ENCODE measurements at regions not wholly inside any gene's neighbourhood (a gene's known extent, or its start where the extent isn't known, plus 50 kb on each side); places are given as distances from the start of the nearest gene placed in this dataset.

DNA sequence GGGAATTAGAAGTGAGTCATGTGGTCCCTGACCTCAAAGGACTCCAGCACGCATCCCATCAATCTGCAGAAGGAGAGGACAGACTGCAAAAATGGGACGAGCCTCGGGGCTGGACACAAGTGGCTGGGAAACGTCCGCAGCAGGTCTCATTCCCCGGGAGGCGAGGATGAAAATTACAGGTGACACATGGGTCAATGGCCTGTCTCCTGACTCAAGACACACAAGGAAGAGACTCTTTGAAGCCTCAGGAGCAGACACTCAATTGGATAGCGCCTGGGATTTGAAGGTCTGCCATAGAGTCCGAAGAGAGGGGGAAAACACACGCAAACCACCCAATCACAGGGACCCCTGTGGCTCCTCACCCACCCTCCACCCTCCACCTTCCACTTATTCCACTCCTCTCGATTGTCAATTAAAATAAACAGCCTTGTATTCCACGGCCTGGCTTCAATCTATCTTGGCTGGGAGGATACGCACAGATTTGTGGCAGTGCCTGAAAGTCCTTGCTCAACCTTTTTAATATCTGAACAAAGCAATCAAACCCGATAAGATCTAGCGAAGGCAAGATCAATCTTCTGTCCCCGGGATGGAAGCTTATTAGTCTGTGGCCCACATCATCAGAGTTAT lies 101.8 kb upstream of the CADM1 start:
- TF ChIP-seq, protein P1, sequence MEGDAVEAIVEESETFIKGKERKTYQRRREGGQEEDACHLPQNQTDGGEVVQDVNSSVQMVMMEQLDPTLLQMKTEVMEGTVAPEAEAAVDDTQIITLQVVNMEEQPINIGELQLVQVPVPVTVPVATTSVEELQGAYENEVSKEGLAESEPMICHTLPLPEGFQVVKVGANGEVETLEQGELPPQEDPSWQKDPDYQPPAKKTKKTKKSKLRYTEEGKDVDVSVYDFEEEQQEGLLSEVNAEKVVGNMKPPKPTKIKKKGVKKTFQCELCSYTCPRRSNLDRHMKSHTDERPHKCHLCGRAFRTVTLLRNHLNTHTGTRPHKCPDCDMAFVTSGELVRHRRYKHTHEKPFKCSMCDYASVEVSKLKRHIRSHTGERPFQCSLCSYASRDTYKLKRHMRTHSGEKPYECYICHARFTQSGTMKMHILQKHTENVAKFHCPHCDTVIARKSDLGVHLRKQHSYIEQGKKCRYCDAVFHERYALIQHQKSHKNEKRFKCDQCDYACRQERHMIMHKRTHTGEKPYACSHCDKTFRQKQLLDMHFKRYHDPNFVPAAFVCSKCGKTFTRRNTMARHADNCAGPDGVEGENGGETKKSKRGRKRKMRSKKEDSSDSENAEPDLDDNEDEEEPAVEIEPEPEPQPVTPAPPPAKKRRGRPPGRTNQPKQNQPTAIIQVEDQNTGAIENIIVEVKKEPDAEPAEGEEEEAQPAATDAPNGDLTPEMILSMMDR (IDR thresholded peaks at IDR 0.05; ENCODE audit: low read depth, low read length, poor library complexity, severe bottlenecking): no peak
- TF ChIP-seq EZH2phosphoT487 (IDR thresholded peaks at IDR 0.05; ENCODE audit: borderline replicate concordance, low read length): no peak

All from DOHH2 (cell line).